Sigmoid colon (tissue), 6 donors: ENCODE measurements at regions not wholly inside any gene's neighbourhood (a gene's known extent, or its start where the extent isn't known, plus 50 kb on each side); places are given as distances from the start of the nearest gene placed in this dataset.

Experiments used
- DNase-seq: peaks from one replicate; pipeline ENCODE4 v3.0.0-alpha.2; 2019
- H3K27ac ChIP-seq, 4 donors: fragments of 200-600 bp; sonication (generic); one replicate each; pipeline ENCODE4 v1.5.1; 2016 to 2019; ENCODE audit warnings: mild to moderate bottlenecking in 1 of 4
- H3K27me3 ChIP-seq, 3 donors: fragments of 200-600 bp; sonication (generic); one replicate each; pipeline ENCODE4 v1.5.1; 2019; ENCODE audit warnings: mild to moderate bottlenecking in 1 of 3
- H3K36me3 ChIP-seq, 4 donors: fragments of 200-600 bp; sonication (generic); one replicate each; pipeline ENCODE4 v1.5.1; 2016 to 2019
- H3K4me1 ChIP-seq, 4 donors: fragments of 200-600 bp; sonication (generic); one replicate each; pipeline ENCODE4 v1.5.1; 2017 to 2019
- H3K4me3 ChIP-seq, 4 donors: fragments of 200-600 bp; sonication (generic); one replicate each; pipeline ENCODE4 v1.5.1; 2017 to 2019; ENCODE audit warnings: mild to moderate bottlenecking in 2 of 4, moderate library complexity in 1 of 4
- H3K9me3 ChIP-seq, 4 donors: fragments of 200-600 bp in 3 of 4; sonication (generic) in 3 of 4; one replicate each; pipeline versions ENCODE4 v1.5.1 to v1.6.1; 2013 to 2019
- CTCF ChIP-seq, 4 experiments: fragments of 450-650 bp in 3 of 4; fragments of 200-600 bp in 1 of 4; IDR thresholded peaks; one replicate each; pipeline ENCODE4 v1.5.1; 2016 to 2019; ENCODE audit warnings: antibody characterized with exemption in 4 of 4, mild to moderate bottlenecking in 3 of 4, moderate library complexity in 2 of 4
- EP300 ChIP-seq, 4 donors: sonication (generic); formaldehyde crosslinking; IDR thresholded peaks; one replicate each; pipeline ENCODE4 v1.6.1; 2017; ENCODE audit warnings: antibody characterized with exemption in 4 of 4
- POLR2A ChIP-seq, 2 donors: fragments of 450-650 bp; IDR thresholded peaks; one replicate each; pipeline ENCODE4 v1.6.1; 2016; ENCODE audit warnings: antibody characterized with exemption in 2 of 2, mild to moderate bottlenecking in 2 of 2, moderate library complexity in 2 of 2
- POLR2AphosphoS5 ChIP-seq, 4 donors: sonication (generic); formaldehyde crosslinking; IDR thresholded peaks; one replicate each; pipeline ENCODE4 v1.6.1; 2017; ENCODE audit warnings: antibody characterized with exemption in 4 of 4
- WGBS, 2 donors: extraction: QIAGEN DNeasy Blood & Tissue Kit; methylation state at CpG; one replicate each; pipeline ENCODE4 v1.1.7; 2013; 5-methylcytosine and 5-hydroxymethylcytosine counted together
- intact Hi-C: fragments of 100-400 bp; cut with DNase I; formaldehyde crosslinking; loops from one replicate; pipeline ENCODE4 v1.15.1; 2023
- donor health status: healthy with polysubstance abuse.
- donor health status: healthy.

- Histone ChIP-seq H3K4me3 (no peak overlapping the region), H3K4me1 (no peaks in the 10 kb centered on the region), H3K36me3 (no peaks in the 10 kb centered on the region), H3K27ac (no peak overlapping the region), H3K27me3 (no peaks in the 10 kb centered on the region), H3K9me3 (no peaks in the 10 kb centered on the region)
- WGBS, 2 donors, result 95 to 96% methylated on average over 13 of the region's 13 CpGs
- intact Hi-C loops, result no loop called here
- TF ChIP-seq CTCF (IDR thresholded peaks at IDR 0.05), result no peak
- no peak for TF ChIP-seq EP300 (IDR thresholded peaks at IDR 0.05)
- no peak for TF ChIP-seq POLR2AphosphoS5 (IDR thresholded peaks at IDR 0.05)
- no peak for TF ChIP-seq POLR2A (IDR thresholded peaks at IDR 0.05)
- DNase-seq, result no peak
These were observed 193.7 kb upstream of the BTG1 start for GRCh38 chr12:92339198-92339821.

GRCh38 chr12:92338671-92339070 lies 193.0 kb upstream of the BTG1 start:
- 93 to 95% methylated on average over 1 of the region's 1 CpG for WGBS, 2 donors
- Histone ChIP-seq H3K9me3 (no peaks in the 10 kb centered on the region), H3K27me3 (no peaks in the 10 kb centered on the region), H3K36me3 (no peaks in the 10 kb centered on the region), H3K4me1 (no peaks in the 10 kb centered on the region), H3K4me3 (no peak overlapping the region), H3K27ac (no peak overlapping the region)
- intact Hi-C loops, result no loop called here
- DNase-seq, result no peak
- no peak for TF ChIP-seq CTCF (IDR thresholded peaks at IDR 0.05)
- no peak for TF ChIP-seq EP300 (IDR thresholded peaks at IDR 0.05)
- TF ChIP-seq POLR2AphosphoS5 (IDR thresholded peaks at IDR 0.05), result no peak
- no peak for TF ChIP-seq POLR2A (IDR thresholded peaks at IDR 0.05)

GRCh38 chr12:92338102-92338501 lies 192.5 kb upstream of the BTG1 start:
- Histone ChIP-seq H3K27me3 (no peaks in the 10 kb centered on the region), H3K27ac (no peak overlapping the region), H3K4me1 (no peaks in the 10 kb centered on the region), H3K4me3 (no peak overlapping the region), H3K9me3 (no peaks in the 10 kb centered on the region), H3K36me3 (no peaks in the 10 kb centered on the region)
- TF ChIP-seq EP300 (IDR thresholded peaks at IDR 0.05), result no peak
- TF ChIP-seq POLR2AphosphoS5 (IDR thresholded peaks at IDR 0.05), result no peak
- TF ChIP-seq POLR2A (IDR thresholded peaks at IDR 0.05), result no peak
- TF ChIP-seq CTCF (IDR thresholded peaks at IDR 0.05), result no peak
- intact Hi-C loops, result no loop called here
- 96 to 98% methylated on average over 2 of the region's 2 CpGs for WGBS, 2 donors
- no peak for DNase-seq

GRCh38 chr12:92337128-92337527 lies 191.5 kb upstream of the BTG1 start:
- TF ChIP-seq POLR2AphosphoS5 (IDR thresholded peaks at IDR 0.05) (no peak), CTCF (IDR thresholded peaks at IDR 0.05) (no peak), EP300 (IDR thresholded peaks at IDR 0.05) (no peak), POLR2A (IDR thresholded peaks at IDR 0.05) (no peak)
- intact Hi-C loops, result no loop called here
- no peak for DNase-seq
- Histone ChIP-seq H3K4me1 (no peaks in the 10 kb centered on the region), H3K36me3 (no peaks in the 10 kb centered on the region), H3K9me3 (no peaks in the 10 kb centered on the region), H3K4me3 (no peak overlapping the region), H3K27ac (no peak overlapping the region), H3K27me3 (no peaks in the 10 kb centered on the region)
- 75 to 90% methylated on average over 4 of the region's 4 CpGs for WGBS, 2 donors

- intact Hi-C loops, result no loop called here
- Histone ChIP-seq H3K36me3 (no peaks in the 10 kb centered on the region), H3K27me3 (no peaks in the 10 kb centered on the region), H3K9me3 (no peaks in the 10 kb centered on the region), H3K4me1 (no peaks in the 10 kb centered on the region), H3K27ac (no peak overlapping the region), H3K4me3 (no peak overlapping the region)
- DNase-seq, result no peak
- WGBS, 2 donors, result 41 to 61% methylated on average over 2 of the region's 2 CpGs
- no peak for TF ChIP-seq POLR2A (IDR thresholded peaks at IDR 0.05)
- no peak for TF ChIP-seq EP300 (IDR thresholded peaks at IDR 0.05)
- no peak for TF ChIP-seq POLR2AphosphoS5 (IDR thresholded peaks at IDR 0.05)
- TF ChIP-seq CTCF (IDR thresholded peaks at IDR 0.05), result no peak
These were observed 191.0 kb upstream of the BTG1 start for GRCh38 chr12:92336641-92337040.
